Activated naive CD8-positive, alpha-beta T cell treated with anti-CD3 and anti-CD28 coated beads, Interleukin-2, amount 50 U/mL, for 16 hours (primary cell): ENCODE measurements at regions not wholly inside any gene's neighbourhood (a gene's known extent, or its start where the extent isn't known, plus 50 kb on each side); places are given as distances from the start of the nearest gene placed in this dataset.

Source experiments
- DNase-seq: peaks from one replicate; pipeline ENCODE4 v3.0.0-alpha.2; 2020; ENCODE audit warnings: low read depth, low spot score

- DNase-seq: no peak
These were observed 250.8 kb downstream of the C4orf33 start for GRCh38 chr4:129346734-129347133.

- DNase-seq: no peak
These were observed 255.1 kb downstream of the C4orf33 start for GRCh38 chr4:129350834-129351721.

- DNase-seq: no peak
These were observed 256.5 kb downstream of the C4orf33 start for GRCh38 chr4:129352480-129352879.

GRCh38 chr4:129353490-129353889, 257.5 kb downstream of the C4orf33 start:
- no peak for DNase-seq

- no peak for DNase-seq
These were observed 259.1 kb downstream of the C4orf33 start for GRCh38 chr4:129355031-129355430.

GRCh38 chr4:129355516-129355915, 259.6 kb downstream of the C4orf33 start:
- no peak for DNase-seq

GRCh38 chr4:129358571-129358970, 262.6 kb downstream of the C4orf33 start:
- no peak for DNase-seq

GRCh38 chr4:129359461-129359860, 263.5 kb downstream of the C4orf33 start:
- no peak for DNase-seq

- DNase-seq: peak; percentile 7
These were observed 266.8 kb downstream of the C4orf33 start for GRCh38 chr4:129362691-129363274.

DNA sequence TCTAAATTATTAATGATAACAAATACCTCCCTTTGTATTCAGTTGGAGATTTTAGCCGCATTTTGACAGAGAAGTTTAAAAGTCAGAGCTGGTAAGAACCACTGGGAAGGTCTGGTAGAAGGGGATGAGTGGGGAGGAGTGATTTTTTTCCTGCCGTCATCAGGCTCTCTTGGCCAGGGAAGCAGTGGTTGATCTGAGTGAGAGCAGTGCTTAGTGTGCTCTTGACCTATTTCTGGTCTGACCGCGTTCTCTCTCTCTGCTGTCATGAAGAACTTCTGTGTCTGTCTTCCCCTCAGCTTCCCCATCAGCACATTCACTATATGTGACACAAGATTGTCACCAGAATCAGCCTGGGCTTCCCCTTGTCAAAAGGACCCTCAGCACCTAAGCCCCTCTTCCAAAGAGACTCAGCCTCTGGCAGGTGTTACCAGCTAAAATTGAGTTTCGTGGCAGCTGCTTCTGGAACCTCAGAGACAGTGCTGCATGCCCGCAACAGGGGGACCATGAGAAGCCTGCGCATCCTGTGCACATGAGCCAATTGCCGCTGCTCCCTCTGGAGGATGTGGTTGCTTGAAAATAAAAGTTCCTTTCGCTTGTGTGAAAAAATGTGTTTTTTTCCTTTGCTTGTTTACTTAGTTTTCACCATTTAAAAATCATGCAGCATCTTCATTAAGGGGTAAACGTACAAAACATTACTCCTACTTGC, 268.9 kb downstream of the C4orf33 start:
- DNase-seq: no peak

DNA sequence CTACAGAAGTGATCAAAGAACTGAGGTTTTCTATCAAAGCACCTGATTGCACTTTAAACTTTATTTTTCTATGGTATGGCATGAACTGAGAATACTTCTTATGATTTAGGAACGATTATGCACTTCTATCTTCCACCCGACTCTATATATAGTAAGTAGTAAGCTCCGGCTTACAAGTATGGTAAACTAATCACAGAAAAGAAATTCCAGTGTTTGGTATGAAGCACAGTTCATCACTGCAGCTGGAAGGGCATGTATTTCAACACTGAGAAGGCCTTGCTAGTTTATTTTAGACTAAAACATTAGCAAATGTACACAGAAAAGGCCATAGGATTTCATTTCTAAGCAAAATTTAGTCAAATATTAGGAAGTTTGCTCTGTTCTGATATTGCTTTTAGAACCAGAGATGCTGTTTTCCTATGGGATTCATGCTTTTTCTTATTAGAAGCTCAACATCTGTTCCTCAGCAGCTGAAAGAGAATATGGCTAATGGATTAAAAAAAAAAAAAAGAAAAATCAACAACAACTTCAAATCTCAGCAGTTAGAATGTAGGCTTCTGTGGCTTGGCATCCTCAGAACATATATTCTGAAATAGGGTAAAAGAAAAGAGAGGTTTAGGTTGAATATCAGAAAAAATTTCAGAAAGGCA, 273.5 kb downstream of the C4orf33 start:
- DNase-seq: no peak

DNA sequence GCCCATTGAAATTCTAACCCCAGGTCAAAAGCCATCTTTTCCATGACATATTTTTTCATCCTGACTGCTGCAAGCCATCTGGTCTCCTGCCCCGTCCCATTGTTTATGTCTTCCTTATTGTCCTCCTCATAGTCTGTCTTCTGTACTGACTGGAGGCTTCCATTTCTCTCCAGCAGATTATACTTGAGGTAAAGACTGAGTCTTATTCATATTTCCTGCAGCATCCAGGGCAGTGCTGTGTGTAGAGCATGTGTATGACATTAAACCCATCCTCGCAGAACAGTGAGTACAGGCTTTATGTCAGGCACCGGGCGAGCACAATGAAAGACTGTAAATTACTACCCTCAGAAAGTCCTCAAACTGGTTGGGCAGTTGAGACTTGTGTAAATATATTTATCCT, 275.1 kb downstream of the C4orf33 start:
- no peak for DNase-seq

- no peak for DNase-seq
These were observed 276.0 kb downstream of the C4orf33 start for GRCh38 chr4:129371926-129372325.

DNA sequence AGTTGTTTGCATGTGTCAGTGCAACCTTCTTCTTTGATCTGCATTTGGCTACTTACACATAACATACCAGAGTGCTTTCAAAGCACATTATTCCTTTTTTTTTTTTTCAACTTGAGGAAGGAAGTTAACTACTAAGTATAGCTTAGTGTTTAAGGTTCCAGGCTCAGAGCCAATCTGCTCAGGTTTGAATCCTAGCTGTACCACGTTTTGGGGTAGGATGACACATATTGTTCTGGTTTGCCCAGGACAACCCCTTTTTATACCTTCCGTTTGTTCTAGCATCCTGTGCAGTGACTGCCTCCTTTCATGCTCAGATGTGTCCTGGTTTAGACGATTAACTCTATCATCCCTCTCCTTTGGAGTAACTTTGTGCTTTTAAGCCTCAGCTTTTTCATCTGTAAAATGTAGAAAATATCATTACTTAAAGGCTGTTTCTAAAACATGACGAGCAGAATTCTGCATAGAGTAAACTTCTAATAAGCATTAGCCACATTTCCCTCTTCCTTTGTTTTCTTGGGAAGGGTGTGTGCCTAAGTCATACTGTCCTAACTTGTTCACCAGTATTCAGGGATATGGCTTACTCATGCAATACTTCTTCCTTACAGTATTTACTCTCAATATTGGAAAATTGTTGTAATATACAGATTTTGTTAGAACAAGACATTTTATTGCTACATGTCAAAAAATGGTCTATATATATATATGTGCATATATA, 281.3 kb downstream of the C4orf33 start:
- DNase-seq: no peak

DNA sequence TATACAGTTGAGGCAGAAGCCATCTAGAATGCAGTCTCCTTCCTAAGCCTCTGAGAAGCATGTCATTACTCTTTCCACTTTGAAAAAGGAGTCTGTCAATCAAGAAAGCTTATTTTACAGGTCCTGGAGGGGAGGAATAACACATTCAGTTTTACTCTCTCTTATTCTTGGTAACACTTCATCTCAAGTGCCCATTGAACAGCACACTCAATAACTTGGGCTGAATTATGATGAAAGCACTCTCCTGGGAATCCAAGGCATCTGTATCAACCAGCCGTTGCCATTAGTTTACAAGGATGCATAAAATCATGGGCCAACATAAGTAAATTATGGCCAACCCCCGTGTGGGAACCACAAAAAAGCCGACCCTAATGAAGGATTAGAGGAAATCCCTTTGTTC, 282.4 kb downstream of the C4orf33 start:
- DNase-seq: no peak

GRCh38 chr4:129379429-129379828, 283.5 kb downstream of the C4orf33 start:
- no peak for DNase-seq

DNA sequence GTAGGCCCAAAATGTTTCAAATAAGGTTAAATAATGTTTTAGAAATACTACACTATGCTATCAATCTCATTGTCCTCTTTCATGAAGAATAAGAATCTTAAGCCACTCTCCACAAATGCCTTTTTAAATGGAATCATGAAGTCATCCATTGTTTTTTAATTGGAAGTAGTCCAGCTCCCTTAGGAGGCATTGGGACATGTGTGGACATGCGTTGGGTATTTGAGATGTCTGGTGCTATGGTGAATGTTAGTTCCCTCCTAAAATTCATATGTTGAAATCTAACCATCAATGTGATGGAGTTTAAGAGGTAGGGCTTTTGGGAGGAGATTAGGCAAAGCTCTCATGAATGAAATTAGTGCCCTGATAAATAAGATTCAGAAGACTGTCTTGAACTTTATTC, 289.0 kb downstream of the C4orf33 start:
- DNase-seq: no peak

DNA sequence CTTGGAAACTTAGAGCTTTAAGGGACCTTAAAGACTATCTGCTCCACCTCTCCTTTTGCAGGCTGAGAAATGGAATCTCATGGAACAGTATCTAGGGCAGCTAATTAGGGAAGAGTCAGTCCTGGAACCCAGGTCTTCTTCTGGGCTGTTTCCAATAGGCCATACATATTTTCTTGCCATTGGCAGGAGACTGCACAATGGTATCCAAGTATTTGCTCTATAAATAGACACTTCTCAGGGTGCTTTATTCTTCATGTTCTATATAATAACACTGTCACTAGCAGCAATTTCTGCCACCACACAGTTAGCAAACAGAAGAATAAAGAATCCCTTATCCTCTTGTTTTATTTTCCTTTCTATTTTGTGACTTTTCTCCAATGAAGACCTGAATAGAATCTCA, 291.7 kb downstream of the C4orf33 start:
- no peak for DNase-seq

DNA sequence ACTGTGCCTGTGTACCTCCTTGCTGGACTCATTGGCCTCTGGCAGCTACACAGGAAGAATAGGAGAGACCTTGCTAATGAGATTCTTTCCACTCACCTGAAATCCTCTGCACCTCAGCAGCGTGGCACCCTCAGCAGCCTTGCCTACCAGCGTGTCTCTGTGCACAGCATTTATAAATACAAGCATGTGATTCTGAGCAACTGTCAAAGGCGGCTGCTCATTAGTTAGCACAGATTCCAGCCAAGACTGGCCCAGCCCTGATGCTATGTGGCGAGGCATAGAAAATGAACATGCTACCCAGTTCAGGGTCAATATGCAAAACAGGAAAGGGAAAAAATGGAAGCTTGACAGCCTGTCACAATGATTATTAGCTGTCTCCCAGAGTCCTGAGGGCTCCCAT, 298.0 kb downstream of the C4orf33 start:
- no peak for DNase-seq

- DNase-seq: no peak
These were observed 298.7 kb downstream of the C4orf33 start for GRCh38 chr4:129394635-129395034.

GRCh38 chr4:129403848-129404247, 307.9 kb downstream of the C4orf33 start:
- DNase-seq: no peak
